GM23338 (cell line): ENCODE measurements at regions not wholly inside any gene's neighbourhood (a gene's known extent, or its start where the extent isn't known, plus 50 kb on each side); places are given as distances from the start of the nearest gene placed in this dataset.

Source experiments
- CTCF ChIP-seq, 2 experiments: fragments of 200-600 bp in 1 of 2; sonication (generic) in 1 of 2; conservative IDR thresholded peaks; 2 replicates each; pipeline versions ENCODE4 v1.5.1 to v1.6.1; 2016 to 2017; ENCODE audit warnings: antibody characterized with exemption in 2 of 2, low read depth in 2 of 2, mild to moderate bottlenecking in 2 of 2, moderate library complexity in 1 of 2
- EZH2phosphoT487 ChIP-seq: fragments of 200-600 bp; sonication (generic); IDR thresholded peaks from one replicate; pipeline ENCODE4 v1.8.1; 2018; ENCODE audit warnings: antibody characterized with exemption; ENCODE audit not compliant: unreplicated experiment
- POLR2AphosphoS5 ChIP-seq: IDR thresholded peaks from 2 replicates; pipeline ENCODE4 v1.6.1; 2016; ENCODE audit warnings: antibody characterized with exemption, low read depth
- REST ChIP-seq: IDR thresholded peaks from one replicate; pipeline ENCODE4 v1.6.1; 2018; ENCODE audit warnings: antibody characterized with exemption; ENCODE audit not compliant: unreplicated experiment
- STAT1 ChIP-seq: IDR thresholded peaks from one replicate; pipeline ENCODE4 v1.6.1; 2016; ENCODE audit warnings: antibody characterized with exemption; ENCODE audit not compliant: unreplicated experiment
- ZNF462 ChIP-seq: fragments of 250-450 bp; sonication (Bioruptor Pico); IDR thresholded peaks from 2 replicates; pipeline ENCODE4 v1.5.0; 2020; ENCODE audit warnings: mild to moderate bottlenecking, moderate library complexity

- TF ChIP-seq ZNF462 (CRISPR knock-in tag) (no peak), CTCF (conservative IDR thresholded peaks at IDR 0.05; ENCODE audit: low read depth in 2 of 2) (no peak), STAT1 (no peak), EZH2phosphoT487 (no peak), POLR2AphosphoS5 (no peak), REST (no peak)
Observed at GRCh38 chr10:44282626-44283300, 102.1 kb downstream of the CXCL12 start (continued).
